NCI-H2196 (cell line): ENCODE measurements at regions not wholly inside any gene's neighbourhood (a gene's known extent, or its start where the extent isn't known, plus 50 kb on each side); places are given as distances from the start of the nearest gene placed in this dataset.

ENCODE experiments used
- DNase-seq: peaks from one replicate; lab custom pipeline; 2025; ENCODE audit not compliant: unreplicated experiment; lab: John Stamatoyannopoulos, UW

DNA sequence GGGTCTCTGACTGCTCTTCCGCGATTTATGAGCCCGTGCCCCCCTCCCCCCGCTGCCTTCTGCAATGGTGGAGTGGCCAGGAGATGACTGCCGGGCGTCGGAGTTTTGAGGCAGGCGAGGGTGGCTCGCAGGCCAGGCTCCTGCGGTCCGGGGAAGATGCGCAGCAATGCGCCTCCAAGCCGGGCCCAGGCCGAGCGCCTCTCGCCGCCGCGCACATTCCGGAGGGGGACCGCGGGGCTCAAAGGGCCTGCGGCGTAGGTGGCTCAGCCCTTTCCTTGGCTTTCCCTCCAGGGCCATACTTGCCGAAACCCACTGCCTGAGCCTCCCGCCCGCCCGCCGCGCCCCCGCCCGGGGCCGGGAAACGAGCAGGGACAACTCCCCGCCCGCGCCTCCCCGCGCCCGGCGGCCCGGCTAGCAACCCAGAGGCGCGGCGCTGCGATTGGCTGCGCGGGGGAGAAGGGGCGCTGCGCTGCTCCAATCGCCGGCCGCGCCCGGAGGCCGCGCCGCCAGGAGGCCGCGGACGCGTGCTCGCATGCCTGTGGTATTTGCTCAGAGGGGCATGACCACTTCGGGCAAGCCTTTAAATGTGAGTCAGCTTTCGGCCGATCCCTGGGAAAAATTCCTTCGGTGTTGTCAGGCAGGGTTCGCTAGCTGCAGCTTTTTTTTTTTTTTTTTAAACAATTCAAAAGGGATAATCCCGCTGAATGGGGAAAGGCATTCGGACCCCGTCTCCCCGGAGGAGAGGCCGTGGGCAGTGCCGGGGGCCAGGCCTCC lies 157.9 kb upstream of the PARP11 start:
- peak; percentile 5 for DNase-seq

DNA sequence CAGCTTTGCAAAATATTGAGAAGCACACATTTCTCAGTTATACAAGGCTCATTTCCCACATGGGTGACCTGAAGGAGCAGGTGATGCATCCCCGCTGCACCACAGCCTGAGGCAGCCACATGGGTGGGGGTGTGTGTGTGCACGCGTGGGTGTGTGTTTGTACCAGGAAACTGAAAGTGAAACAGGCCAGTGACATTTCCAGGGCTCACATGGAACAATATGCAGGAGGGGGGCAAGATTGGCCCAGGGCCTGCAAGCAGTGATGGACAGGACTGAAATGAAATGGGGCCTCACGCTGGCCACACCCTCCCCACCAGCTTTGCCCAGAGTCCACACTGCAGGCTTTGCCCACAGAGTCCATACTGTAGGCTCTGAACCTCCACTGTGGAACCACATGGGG lies 154.2 kb upstream of the PARP11 start:
- no peak for DNase-seq

- DNase-seq: no peak
Measured at GRCh38 chr12:4026517-4026916, 153.3 kb upstream of the PARP11 start.

DNA sequence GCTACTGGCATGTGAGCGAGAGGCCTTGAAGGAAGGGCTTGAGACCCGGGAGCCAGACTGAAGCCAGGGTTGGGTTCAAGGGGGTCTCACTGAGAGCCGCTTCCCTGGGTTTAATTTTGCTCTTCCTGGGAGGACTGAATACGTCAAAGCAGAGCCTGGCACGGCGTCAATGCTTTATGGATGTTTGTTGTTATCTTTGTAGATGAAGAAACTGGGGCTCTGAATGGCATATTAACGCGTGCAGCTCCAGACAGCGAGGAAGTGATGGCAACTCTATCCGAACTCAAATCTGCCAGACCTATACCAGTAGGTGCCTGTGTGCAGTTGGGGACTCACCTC lies 152.8 kb upstream of the PARP11 start:
- no peak for DNase-seq

- no peak for DNase-seq
Measured at GRCh38 chr12:4025181-4026019, 152.2 kb upstream of the PARP11 start.

GRCh38 chr12:4024701-4025100 lies 151.5 kb upstream of the PARP11 start:
- no peak for DNase-seq

GRCh38 chr12:4015225-4016091 lies 142.3 kb upstream of the PARP11 start:
- DNase-seq: no peak

DNA sequence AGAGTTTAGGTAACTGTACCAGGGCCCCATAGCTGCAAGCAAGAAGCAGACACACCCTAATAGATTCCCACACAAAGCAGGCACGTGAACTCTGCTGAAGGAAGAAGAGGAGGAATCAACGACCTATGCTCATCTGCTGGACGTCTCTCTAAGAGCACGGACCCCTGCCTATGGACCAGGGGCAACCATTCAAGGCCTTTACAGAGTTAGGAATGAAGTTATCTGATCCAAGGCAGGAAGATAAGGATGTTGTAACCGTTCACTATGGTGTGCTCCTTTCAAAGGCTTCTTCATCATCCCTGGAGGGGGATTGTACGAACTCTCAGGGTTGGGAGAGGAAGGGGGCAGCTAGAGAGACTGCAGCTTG lies 141.6 kb upstream of the PARP11 start:
- DNase-seq: no peak

DNA sequence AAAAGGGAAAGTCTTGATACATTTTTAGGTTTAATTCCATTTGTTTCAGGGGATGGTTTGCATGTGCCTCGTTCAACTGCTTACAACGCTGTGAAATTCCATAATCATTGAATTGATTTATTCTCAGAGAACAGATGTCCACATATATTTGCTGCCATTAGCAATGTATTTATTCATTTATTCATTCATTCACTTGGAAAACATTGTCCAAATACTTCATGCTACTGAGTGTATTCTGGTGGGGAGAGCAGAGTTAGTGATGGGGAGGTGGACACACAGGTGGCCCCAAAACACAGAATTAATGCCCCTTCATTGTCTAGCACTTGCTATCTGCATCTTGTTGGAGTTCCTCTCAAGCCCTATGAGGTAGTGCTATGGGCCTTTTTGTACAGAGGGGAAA lies 141.2 kb upstream of the PARP11 start:
- DNase-seq: no peak

GRCh38 chr12:4012977-4013968 lies 140.1 kb upstream of the PARP11 start:
- no peak for DNase-seq

- DNase-seq: no peak
Measured at GRCh38 chr12:4012073-4012472, 138.9 kb upstream of the PARP11 start.

DNA sequence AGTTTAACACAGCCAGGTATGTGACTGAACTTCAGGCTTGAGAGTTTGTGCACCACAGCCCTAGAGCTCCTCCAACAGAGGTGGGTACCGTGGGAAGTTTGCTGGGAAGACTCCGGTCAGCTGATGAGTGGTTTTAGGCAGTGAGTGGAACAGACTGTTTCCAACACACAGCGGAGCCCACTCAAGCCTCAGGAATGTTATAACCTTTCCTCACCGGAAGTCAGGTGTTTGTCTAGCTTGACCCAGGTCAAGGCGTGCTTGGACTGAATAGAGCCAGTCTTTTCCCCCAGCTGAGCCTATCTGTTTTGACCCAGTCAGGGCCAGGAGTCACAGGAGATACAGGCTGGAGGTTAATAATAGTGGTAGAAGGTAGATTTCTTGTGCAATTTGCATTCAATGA lies 138.4 kb upstream of the PARP11 start:
- no peak for DNase-seq

GRCh38 chr12:4009979-4010704 lies 136.9 kb upstream of the PARP11 start:
- DNase-seq: no peak

DNA sequence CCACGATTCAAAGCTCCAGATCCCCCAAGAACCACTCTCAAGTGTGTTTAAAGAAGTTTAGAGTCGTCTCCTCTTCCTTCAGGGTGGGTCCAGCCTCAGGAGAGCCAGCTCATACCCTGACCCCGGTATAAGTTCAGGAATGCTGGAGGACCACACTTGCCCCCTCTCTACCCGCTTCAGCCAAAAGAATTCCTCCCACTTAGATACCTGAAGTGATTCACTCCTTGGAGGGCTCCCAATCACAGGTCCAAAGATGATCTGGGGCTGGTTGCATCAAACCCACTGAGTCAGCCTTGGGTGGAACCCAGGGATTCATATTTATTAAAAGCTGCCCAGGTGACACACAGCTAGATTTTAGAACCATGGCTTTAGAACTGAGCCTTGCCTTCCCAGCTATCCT lies 133.5 kb upstream of the PARP11 start:
- DNase-seq: no peak

DNA sequence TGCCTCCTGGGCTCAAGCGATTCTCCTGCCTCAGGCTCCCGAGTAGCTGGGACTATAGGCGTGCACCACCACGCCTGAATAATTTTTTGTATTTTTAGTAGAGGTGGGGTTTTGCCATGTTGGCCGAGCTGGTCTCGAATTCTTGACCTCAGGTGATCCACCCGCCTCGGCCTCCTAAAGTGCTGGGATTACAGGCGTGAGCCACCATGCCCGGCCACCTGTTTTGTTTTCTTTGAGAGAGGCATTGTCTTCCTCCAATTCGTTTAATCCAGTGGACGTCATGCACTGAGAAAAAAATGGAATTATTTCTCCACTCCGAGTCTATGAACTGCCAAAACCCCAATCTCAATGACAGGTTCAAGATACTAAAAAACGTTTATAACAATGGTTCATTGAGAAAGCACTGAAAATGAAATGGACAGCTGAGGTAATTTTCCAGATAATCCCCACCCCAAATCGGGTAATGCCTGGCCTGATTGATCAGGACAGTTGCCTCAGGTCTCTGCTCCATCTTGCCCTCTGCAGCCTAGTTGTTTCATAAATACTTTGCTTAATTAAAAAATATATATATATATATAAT lies 132.7 kb upstream of the PARP11 start:
- DNase-seq: no peak

DNA sequence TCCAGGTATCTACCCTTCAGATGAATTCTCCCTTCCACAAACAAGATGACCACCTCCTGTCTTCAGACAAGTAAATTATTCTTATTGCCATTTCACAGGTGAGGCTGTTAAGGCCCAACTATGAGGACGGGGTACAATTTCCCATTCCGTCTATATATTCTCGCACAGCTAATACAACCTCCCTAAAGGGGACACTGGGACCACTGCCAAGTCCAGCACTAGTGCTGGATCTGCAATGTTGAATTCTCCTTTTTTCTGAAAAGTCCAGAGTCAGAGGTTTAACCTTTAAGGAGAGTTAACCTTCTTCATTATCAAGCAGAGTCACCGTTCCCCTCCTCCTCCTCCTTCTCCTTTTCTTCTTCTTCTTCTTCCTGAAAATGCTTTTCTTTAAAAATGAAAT lies 130.4 kb upstream of the PARP11 start:
- DNase-seq: no peak

- DNase-seq: no peak
Measured at GRCh38 chr12:4002601-4003000, 129.4 kb upstream of the PARP11 start.

GRCh38 chr12:4001841-4002240 lies 128.6 kb upstream of the PARP11 start:
- no peak for DNase-seq

GRCh38 chr12:4001031-4001430 lies 127.8 kb upstream of the PARP11 start:
- DNase-seq: no peak
